Thyroid gland (tissue), 4 donors: ENCODE measurements at regions not wholly inside any gene's neighbourhood (a gene's known extent, or its start where the extent isn't known, plus 50 kb on each side); places are given as distances from the start of the nearest gene placed in this dataset.

Experiments used
- DNase-seq, 2 donors: peaks; one replicate each; pipeline ENCODE4 v3.0.0-alpha.2; 2019
- H3K27ac ChIP-seq, 3 donors: fragments of 200-600 bp; sonication (generic); 1 replicate in 2 of 3; 2 replicates in 1 of 3; pipeline ENCODE4 v1.5.1; 2016 to 2019; ENCODE audit warnings: mild to moderate bottlenecking in 1 of 3, moderate library complexity in 1 of 3
- H3K27me3 ChIP-seq: fragments of 200-600 bp; sonication (generic); one replicate; pipeline ENCODE4 v1.5.1; 2019
- H3K36me3 ChIP-seq, 2 donors: fragments of 200-600 bp; sonication (generic); one replicate each; pipeline ENCODE4 v1.5.1; 2016 to 2019
- H3K4me1 ChIP-seq, 2 donors: fragments of 200-600 bp; sonication (generic); one replicate each; pipeline ENCODE4 v1.5.1; 2017 to 2019
- H3K4me3 ChIP-seq, 3 donors: fragments of 200-600 bp; sonication (generic); replicated peaks in 1 of 3; 1 replicate in 2 of 3; 2 replicates in 1 of 3; pipeline ENCODE4 v1.5.1; 2016; ENCODE audit warnings: mild to moderate bottlenecking in 1 of 3
- H3K9me3 ChIP-seq: fragments of 200-600 bp; sonication (generic); one replicate; pipeline ENCODE4 v1.5.1; 2017
- CTCF ChIP-seq, 6 experiments: fragments of 200-600 bp in 3 of 6; fragments of 450-650 bp in 3 of 6; sonication (generic) in 3 of 6; IDR thresholded peaks; one replicate each; pipeline ENCODE4 v1.5.1; 2016 to 2019; ENCODE audit warnings: antibody characterized with exemption in 6 of 6, mild to moderate bottlenecking in 2 of 6, inconsistent platforms in 1 of 6, moderate library complexity in 1 of 6
- POLR2A ChIP-seq, 2 donors: fragments of 450-650 bp; IDR thresholded peaks; one replicate each; pipeline ENCODE4 v1.6.1; 2017; ENCODE audit warnings: antibody characterized with exemption in 2 of 2, mild to moderate bottlenecking in 2 of 2, moderate library complexity in 1 of 2
- WGBS, 2 donors: methylation state at CpG; one replicate each; pipeline ENCODE4 v1.1.5; 2017; 5-methylcytosine and 5-hydroxymethylcytosine counted together
- intact Hi-C: fragments of 100-400 bp; cut with DNase I; formaldehyde crosslinking; loops from one replicate; pipeline ENCODE4 v1.15.1; 2023

GRCh38 chr6:927157-927556 lies 234.2 kb upstream of the EXOC2 start:
- TF ChIP-seq POLR2A (IDR thresholded peaks at IDR 0.05), result no peak
- TF ChIP-seq CTCF (IDR thresholded peaks at IDR 0.05), result no peak
- H3K36me3 ChIP-seq, result no peaks in the 10 kb centered on the region
- H3K4me1 ChIP-seq, result no peaks in the 10 kb centered on the region
- no peak overlapping the region for H3K4me3 ChIP-seq
- DNase-seq, result no peak
- no peaks in the 10 kb centered on the region for H3K27me3 ChIP-seq
- intact Hi-C loops, result no loop called here
- no peaks in the 10 kb centered on the region for H3K9me3 ChIP-seq
- no peak overlapping the region for H3K27ac ChIP-seq
- WGBS, 2 donors, result 66 to 84% methylated on average over 11 of the region's 11 CpGs

GRCh38 chr6:925656-926213 lies 232.8 kb upstream of the EXOC2 start:
- no peaks in the 10 kb centered on the region for H3K27me3 ChIP-seq
- H3K36me3 ChIP-seq, result no peaks in the 10 kb centered on the region
- H3K9me3 ChIP-seq, result no peaks in the 10 kb centered on the region
- intact Hi-C loops, result no loop called here
- no peak overlapping the region for H3K4me3 ChIP-seq
- no peak for TF ChIP-seq POLR2A (IDR thresholded peaks at IDR 0.05)
- TF ChIP-seq CTCF (IDR thresholded peaks at IDR 0.05), result no peak
- 71 to 86% methylated on average over 2 of the region's 2 CpGs for WGBS, 2 donors
- H3K27ac ChIP-seq, result no peak overlapping the region
- no peaks in the 10 kb centered on the region for H3K4me1 ChIP-seq
- DNase-seq, result no peak

- no peaks in the 10 kb centered on the region for H3K9me3 ChIP-seq
- whole genome bisulfite sequencing, 2 donors, result 87 to 95% methylated on average over 9 of the region's 9 CpGs
- no peaks in the 10 kb centered on the region for H3K27me3 ChIP-seq
- no peak for DNase-seq
- TF ChIP-seq CTCF (IDR thresholded peaks at IDR 0.05), result no peak
- TF ChIP-seq POLR2A (IDR thresholded peaks at IDR 0.05), result no peak
- H3K27ac ChIP-seq, result no peak overlapping the region
- intact Hi-C loops, result no loop called here
- no peaks in the 10 kb centered on the region for H3K36me3 ChIP-seq
- no peaks in the 10 kb centered on the region for H3K4me1 ChIP-seq
- no peak overlapping the region for H3K4me3 ChIP-seq
These were observed 231.7 kb upstream of the EXOC2 start for GRCh38 chr6:924661-925060.

DNA sequence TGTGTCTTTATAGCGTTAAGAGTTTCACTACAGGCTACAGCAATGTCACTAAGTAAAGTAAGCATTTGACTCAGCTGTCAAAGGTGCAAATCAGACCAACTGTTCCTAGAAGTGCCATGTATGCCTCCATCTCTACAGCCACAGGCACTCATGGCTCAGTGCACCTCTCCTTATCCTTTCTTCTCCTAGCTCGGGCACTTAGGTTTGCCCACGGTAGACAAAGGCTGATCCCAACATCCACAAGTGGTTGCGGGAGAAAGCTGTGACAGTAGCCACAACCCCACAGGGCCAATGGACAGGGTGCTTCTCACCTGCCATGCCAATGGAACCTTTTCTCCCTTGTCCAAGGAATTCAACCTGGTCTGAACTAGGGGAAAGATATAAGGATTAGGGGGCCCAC lies 228.5 kb upstream of the EXOC2 start:
- no peaks in the 10 kb centered on the region for H3K36me3 ChIP-seq
- DNase-seq, result no peak
- no peaks in the 10 kb centered on the region for H3K9me3 ChIP-seq
- TF ChIP-seq CTCF (IDR thresholded peaks at IDR 0.05) (no peak), POLR2A (IDR thresholded peaks at IDR 0.05) (no peak)
- intact Hi-C loops, result no loop called here
- H3K4me1 ChIP-seq, result no peaks in the 10 kb centered on the region
- H3K27ac ChIP-seq, result no peak overlapping the region
- no peaks in the 10 kb centered on the region for H3K27me3 ChIP-seq
- H3K4me3 ChIP-seq, result no peak overlapping the region
- 93 to 99% methylated on average over 4 of the region's 4 CpGs for WGBS, 2 donors

- Histone ChIP-seq H3K4me1 (no peaks in the 10 kb centered on the region), H3K4me3 (no peak overlapping the region), H3K36me3 (no peaks in the 10 kb centered on the region), H3K27ac (no peak overlapping the region), H3K9me3 (no peaks in the 10 kb centered on the region), H3K27me3 (no peaks in the 10 kb centered on the region)
- TF ChIP-seq CTCF (IDR thresholded peaks at IDR 0.05) (no peak), POLR2A (IDR thresholded peaks at IDR 0.05) (no peak)
- intact Hi-C loops, result no loop called here
- 89% methylated on average over 9 of the region's 9 CpGs for WGBS, 2 donors
- no peak for DNase-seq
These were observed 227.6 kb upstream of the EXOC2 start for GRCh38 chr6:920512-920911.
